Ramos (cell line): ENCODE measurements at regions not wholly inside any gene's neighbourhood (a gene's known extent, or its start where the extent isn't known, plus 50 kb on each side); places are given as distances from the start of the nearest gene placed in this dataset.
"Not testable (repeated sequence)": the region's sequence is repeated elsewhere in the genome, so short reads cannot be mapped to it uniquely, and the experiment has no call there.

ENCODE experiments used
- in situ Hi-C: fragments of 300-500 bp; cut with MboI; formaldehyde crosslinking; loops from one replicate; pipeline ENCODE4 v1.14.3; 2022; ENCODE audit warnings: low sequenced_read_pairs; ENCODE audit not compliant: unreplicated experiment

- in situ Hi-C loops: no loop called here
Observed at GRCh38 chr5:100252037-100252436, 283.1 kb upstream of the FAM174A start.

GRCh38 chr5:100249884-100250269 lies 285.3 kb upstream of the FAM174A start:
- in situ Hi-C loops: no loop called here

- in situ Hi-C loops: no loop called here
Observed at GRCh38 chr5:100249211-100249883, 285.8 kb upstream of the FAM174A start.

- in situ Hi-C loops: no loop called here
Observed at GRCh38 chr5:100232736-100233135, 302.4 kb upstream of the FAM174A start.

- in situ Hi-C loops: no loop called here
Observed at GRCh38 chr5:100188778-100189177, 346.4 kb upstream of the FAM174A start.

- in situ Hi-C loops: no loop called here
Observed at GRCh38 chr5:100188339-100188738, 346.8 kb upstream of the FAM174A start.

GRCh38 chr5:100186181-100186580 lies 349.0 kb upstream of the FAM174A start:
- in situ Hi-C loops: no loop called here

GRCh38 chr5:100182402-100182801 lies 352.8 kb upstream of the FAM174A start:
- in situ Hi-C loops: no loop called here

GRCh38 chr5:100175346-100175745 lies 359.8 kb upstream of the FAM174A start:
- in situ Hi-C loops: no loop called here

GRCh38 chr5:100165309-100165708 lies 369.9 kb upstream of the FAM174A start:
- in situ Hi-C loops: no loop called here

GRCh38 chr5:100161868-100162267 lies 373.3 kb upstream of the FAM174A start:
- in situ Hi-C loops: no loop called here

GRCh38 chr5:100157066-100157465 lies 378.1 kb upstream of the FAM174A start:
- in situ Hi-C loops: no loop called here

- in situ Hi-C loops: no loop called here
Observed at GRCh38 chr5:100148239-100148638, 386.9 kb upstream of the FAM174A start.

GRCh38 chr5:100142607-100143006 lies 392.6 kb upstream of the FAM174A start:
- in situ Hi-C loops: no loop called here

GRCh38 chr5:100131161-100131560 lies 404.0 kb upstream of the FAM174A start:
- in situ Hi-C loops: no loop called here

GRCh38 chr5:100130307-100130706 lies 404.9 kb upstream of the FAM174A start:
- in situ Hi-C loops: no loop called here

GRCh38 chr5:100119903-100120302 lies 415.3 kb upstream of the FAM174A start:
- in situ Hi-C loops: no loop called here

- in situ Hi-C loops: no loop called here
Observed at GRCh38 chr5:100110497-100110896, 424.7 kb upstream of the FAM174A start.

- in situ Hi-C loops: no loop called here
Observed at GRCh38 chr5:100108883-100109282, 426.3 kb upstream of the FAM174A start.

- in situ Hi-C loops: not testable (repeated sequence)
Observed at GRCh38 chr5:100103592-100104119, 431.5 kb upstream of the FAM174A start.

- in situ Hi-C loops: not testable (repeated sequence)
Observed at GRCh38 chr5:100101466-100101865, 433.7 kb upstream of the FAM174A start.

- in situ Hi-C loops: not testable (repeated sequence)
Observed at GRCh38 chr5:100096328-100096727, 438.8 kb upstream of the FAM174A start.
